HG03521 (cell line): ENCODE measurements at regions not wholly inside any gene's neighbourhood (a gene's known extent, or its start where the extent isn't known, plus 50 kb on each side); places are given as distances from the start of the nearest gene placed in this dataset.

Experiments used
- ATAC-seq: cut with Tn5 transposase; IDR thresholded peaks from one replicate; pipeline ENCODE4 v1.9.1; 2021; ENCODE audit warnings: mild to moderate bottlenecking, moderate library complexity; ENCODE audit not compliant: unreplicated experiment

DNA sequence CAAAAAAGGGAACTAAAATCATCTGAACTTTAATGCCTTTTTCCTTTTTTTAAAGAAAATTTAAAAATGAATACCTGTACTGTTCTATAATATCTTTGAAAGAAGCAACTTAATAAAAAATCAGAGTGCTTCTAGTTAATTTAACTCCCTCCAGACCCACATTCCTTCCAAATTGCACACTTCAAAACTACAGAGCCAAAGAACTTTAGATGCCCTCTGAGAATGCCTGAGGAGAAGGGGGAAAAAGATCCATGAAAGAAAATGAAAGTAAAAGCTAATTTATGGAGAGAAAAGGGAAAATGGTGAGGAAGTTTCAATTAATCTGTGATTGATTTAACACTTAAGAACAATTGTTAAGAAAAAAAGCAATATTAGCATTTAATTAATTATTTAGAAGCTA, 1141.6 kb downstream of the IGSF11 start:
- ATAC-seq: no peak

DNA sequence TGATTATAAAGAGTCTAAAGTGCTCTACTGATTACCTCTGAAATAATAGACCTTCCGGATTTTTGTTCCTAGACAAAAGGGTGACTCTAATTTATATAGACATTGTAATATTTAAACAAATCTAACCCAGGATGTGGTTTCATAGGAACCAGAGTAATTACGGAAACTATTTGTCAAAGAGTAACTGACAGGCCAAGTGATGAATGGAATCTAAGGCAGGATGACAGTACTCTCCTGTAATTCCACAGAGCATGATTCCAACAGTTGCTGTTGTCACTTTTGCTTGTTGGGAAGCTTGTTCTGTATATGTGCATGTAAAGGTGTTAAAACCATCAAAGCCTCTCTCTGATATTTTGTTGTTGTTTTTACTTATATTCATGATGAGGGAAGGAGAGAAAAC, 1141.0 kb downstream of the IGSF11 start:
- no peak for ATAC-seq

GRCh38 chr3:117898722-117899522, 1135.7 kb downstream of the IGSF11 start:
- ATAC-seq: no peak

- ATAC-seq: no peak
These were observed 1131.4 kb downstream of the IGSF11 start for GRCh38 chr3:117903226-117903625.

- no peak for ATAC-seq
These were observed 1123.7 kb downstream of the IGSF11 start for GRCh38 chr3:117910820-117911521.

GRCh38 chr3:117912352-117912751, 1122.3 kb downstream of the IGSF11 start:
- ATAC-seq: no peak

- ATAC-seq: no peak
These were observed 1120.0 kb downstream of the IGSF11 start for GRCh38 chr3:117914540-117915100.

DNA sequence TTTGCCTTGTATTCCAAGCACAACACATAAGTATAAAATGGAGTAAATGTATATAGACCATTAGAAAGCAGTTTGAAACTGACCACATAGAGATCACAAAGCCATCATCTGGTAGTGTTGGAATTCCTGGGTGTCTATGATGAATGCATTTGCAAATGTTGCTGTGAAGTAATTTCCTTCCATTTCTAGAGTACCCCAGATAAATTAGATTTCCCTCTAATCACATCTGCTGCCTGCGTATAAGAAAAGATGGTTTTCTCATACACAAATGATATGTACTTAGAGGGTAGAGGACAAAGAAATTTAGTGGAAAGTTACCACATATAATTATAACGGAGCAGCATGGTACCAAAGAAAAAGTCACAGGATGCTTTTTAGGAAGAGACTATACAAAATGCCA, 1117.8 kb downstream of the IGSF11 start:
- no peak for ATAC-seq

DNA sequence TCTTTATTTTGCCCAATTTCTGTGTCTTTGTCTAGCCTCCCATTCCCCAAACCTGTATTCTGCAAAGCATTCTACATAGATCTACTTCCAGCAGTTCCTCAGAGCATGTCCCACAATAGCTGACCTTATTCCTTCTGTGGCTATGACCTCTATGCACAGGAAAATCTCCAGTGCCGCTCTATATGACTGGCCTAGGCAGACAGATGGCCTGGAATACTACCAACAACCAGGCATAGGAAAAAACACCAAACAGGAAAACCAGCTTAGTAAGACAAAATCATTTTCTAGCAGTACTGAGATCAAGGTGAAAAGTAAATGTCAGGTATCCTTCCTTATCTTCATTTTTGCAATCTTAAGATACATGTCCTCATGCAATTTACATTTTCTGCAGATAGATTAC, 1115.0 kb downstream of the IGSF11 start:
- ATAC-seq: no peak

- no peak for ATAC-seq
These were observed 1114.3 kb downstream of the IGSF11 start for GRCh38 chr3:117920253-117920898.

DNA sequence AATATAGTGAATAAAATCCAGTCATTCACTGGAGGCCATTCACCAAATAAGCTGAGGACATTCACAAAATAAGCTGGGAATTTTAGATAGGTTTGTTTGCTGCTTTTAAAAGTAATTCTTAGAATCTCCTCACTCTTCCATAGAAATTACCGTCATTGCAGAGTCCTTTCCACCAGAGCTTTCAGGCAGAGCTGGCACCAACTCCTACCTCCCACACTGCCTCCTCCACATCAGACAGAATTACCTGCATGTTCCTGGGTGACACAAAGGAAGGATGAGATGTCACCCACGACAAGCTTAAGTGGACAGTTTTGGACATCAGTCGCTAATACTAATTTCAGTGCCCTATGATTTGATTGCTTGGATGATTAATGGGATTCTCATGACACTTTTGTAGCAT, 1113.2 kb downstream of the IGSF11 start:
- no peak for ATAC-seq

DNA sequence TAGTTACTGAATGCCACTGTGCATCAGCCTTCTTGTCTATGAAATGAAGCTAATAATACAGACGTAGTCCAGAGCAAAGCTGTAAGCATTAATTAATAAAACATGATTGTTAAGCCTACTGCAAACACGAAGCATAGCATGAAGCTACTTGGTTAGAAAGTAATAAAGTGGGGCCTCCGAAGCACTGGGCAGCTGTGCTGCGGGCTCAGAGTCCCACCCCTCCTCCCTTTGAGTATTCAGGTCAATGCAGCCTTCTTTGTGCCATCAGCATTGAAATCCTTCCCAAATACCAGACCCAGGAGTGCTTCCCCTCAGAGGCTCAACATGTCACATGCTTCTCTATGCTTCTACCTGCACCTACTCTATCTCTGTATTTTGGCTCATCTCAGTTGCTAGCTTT, 1112.6 kb downstream of the IGSF11 start:
- no peak for ATAC-seq

DNA sequence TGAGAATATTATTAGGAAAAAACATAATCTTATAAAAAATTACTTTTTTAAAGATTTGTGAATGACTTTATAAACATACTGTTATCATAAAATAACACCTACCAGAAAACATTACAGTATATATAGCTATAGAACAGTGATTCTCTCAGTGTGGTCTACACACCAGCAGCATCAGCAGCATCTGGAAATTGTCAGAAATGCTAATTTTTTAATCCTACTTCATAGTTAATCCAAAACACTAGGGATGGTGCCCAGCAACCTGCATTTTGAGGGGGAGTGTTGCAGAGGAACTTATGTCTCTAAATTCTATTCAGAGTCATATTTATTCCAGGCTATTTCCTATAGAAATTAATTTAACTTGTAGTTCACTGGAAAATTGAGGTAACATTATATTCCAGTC, 1107.8 kb downstream of the IGSF11 start:
- no peak for ATAC-seq

DNA sequence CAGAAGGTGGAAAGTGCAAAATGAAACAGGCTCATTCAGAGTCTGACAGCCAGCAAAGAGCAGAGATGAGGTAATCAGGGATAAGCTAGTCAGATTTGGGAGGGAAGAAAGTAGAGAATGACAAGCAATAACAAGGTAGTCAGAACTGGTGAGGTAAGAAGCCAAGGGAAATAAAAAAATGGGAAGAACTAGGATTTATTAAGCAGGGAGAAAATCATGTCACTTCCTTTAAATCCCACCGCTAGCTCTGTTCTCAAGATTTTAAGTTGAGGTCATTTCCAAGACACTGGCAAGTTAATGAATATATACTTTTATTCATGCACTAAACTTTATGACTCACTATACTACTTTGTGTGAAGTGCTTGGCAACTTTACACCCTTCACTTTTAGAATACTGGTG, 1106.8 kb downstream of the IGSF11 start:
- ATAC-seq: no peak

- ATAC-seq: no peak
These were observed 1105.8 kb downstream of the IGSF11 start for GRCh38 chr3:117928836-117929235.

GRCh38 chr3:117932441-117932840, 1102.2 kb downstream of the IGSF11 start:
- ATAC-seq: no peak

GRCh38 chr3:117936159-117936558, 1098.5 kb downstream of the IGSF11 start:
- ATAC-seq: no peak

DNA sequence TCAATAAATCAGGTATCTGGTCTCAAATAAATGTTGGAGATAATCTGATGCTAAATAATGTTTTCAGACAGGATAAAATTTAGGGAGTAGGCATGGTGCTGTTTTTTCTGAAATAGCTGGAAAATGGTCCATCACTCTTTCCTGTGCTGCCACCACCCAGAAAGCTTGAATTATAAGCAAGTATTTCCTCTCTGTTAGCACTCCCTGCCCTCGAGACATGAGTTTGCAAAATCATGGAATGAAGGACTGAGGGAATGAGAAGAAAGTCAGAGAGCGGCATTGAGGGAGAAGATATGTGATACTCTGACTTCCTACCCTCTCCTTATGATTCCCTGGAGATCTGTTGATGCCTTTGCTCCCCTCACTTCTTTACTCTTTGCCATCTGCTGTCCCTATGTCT, 1095.7 kb downstream of the IGSF11 start:
- no peak for ATAC-seq

DNA sequence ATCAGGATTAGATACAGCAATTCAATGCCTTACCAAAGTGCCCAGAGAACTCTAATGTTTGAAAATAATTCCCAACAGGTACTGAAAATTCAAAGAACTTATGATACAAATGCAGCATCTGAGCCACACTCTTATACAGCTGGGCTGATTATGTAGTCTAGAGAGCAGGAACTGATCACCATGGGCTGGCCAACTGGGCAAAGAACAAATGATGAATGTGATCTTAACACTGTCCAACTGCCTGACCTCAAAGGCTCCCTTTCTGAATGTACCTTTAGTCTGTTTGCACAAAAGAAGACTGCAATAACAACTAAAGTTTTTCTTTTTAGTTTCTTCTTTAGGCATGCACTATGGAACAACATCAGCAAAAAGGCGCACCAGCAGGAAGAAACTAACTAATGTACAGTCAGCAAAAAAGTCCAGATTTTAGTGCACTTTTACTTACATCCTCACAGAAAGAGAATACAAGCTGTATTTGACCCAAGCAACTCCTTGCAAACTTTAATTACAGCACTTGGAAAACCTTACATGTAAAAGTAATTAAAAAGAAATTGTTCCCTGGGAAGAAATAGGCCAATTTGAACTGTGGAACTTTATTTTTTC, 1095.1 kb downstream of the IGSF11 start:
- ATAC-seq: no peak

DNA sequence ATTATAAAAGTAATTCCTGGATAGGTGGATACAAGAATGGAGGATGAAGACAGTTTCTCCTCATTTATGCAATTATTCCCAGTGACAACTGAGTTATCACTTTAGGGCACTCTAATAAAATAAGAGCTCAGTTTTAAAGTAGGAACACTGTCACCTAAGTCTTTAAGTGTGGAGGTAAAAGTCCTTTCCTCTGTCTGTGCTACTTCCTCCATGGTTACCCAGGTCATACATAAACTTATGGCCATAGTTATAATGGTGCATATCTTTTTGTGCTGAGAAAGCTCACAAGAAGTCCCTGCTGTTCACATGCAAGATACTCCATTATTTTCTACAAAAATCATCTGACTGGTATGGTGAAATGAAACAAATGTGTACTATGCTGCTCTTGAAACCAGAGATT, 1093.6 kb downstream of the IGSF11 start:
- no peak for ATAC-seq

DNA sequence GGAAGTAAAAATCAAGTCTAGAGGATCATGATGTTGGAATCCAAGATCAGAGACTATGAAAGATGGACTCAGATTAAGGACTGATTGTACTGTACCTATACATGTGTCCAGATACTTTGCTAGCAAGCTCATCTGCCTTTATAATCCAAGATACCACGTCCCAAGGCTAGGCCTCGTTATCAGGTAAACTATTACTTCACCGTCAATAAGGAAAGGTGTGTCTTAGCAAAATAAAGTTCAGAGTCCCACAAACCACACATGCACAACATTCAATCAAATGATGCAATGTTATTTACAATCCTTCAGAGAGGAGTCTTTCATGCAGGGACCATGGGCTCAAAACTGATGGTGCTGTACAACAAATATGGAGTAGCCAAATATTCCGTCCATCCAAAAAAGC, 1092.9 kb downstream of the IGSF11 start:
- no peak for ATAC-seq
